Transverse colon (tissue), 4 donors: ENCODE measurements at regions not wholly inside any gene's neighbourhood (a gene's known extent, or its start where the extent isn't known, plus 50 kb on each side); places are given as distances from the start of the nearest gene placed in this dataset.

Experiments
- DNase-seq: peaks from one replicate; pipeline ENCODE4 v3.0.0-alpha.2; 2019
- H3K27ac ChIP-seq, 4 donors: fragments of 200-600 bp; sonication (generic); 2 replicates each; pipeline ENCODE4 v1.5.1; 2016 to 2018; ENCODE audit warnings: inconsistent platforms in 4 of 4
- H3K27me3 ChIP-seq: fragments of 200-600 bp; sonication (generic); 2 replicates; pipeline ENCODE4 v1.5.1; 2017; ENCODE audit warnings: inconsistent platforms
- H3K36me3 ChIP-seq, 4 donors: fragments of 200-600 bp; sonication (generic); 2 replicates each; pipeline ENCODE4 v1.5.1; 2017 to 2019; ENCODE audit warnings: inconsistent platforms in 4 of 4
- H3K4me1 ChIP-seq, 4 donors: fragments of 200-600 bp; sonication (generic); 2 replicates each; pipeline ENCODE4 v1.5.1; 2017 to 2020; ENCODE audit warnings: inconsistent platforms in 4 of 4
- H3K4me3 ChIP-seq, 4 donors: fragments of 200-600 bp; sonication (generic); 1 replicate in 1 of 4; 2 replicates in 3 of 4; pipeline versions ENCODE4 v1.5.1 to v1.6.1; 2017 to 2019; ENCODE audit warnings: inconsistent platforms in 4 of 4
- H3K9me3 ChIP-seq, 2 donors: fragments of 200-600 bp; sonication (generic); 2 replicates each; pipeline ENCODE4 v1.5.1; 2017 to 2019; ENCODE audit warnings: inconsistent platforms in 2 of 2
- CTCF ChIP-seq, 5 experiments: fragments of 200-600 bp in 3 of 5; fragments of 450-650 bp in 2 of 5; sonication (generic) in 3 of 5; IDR thresholded peaks; 1 replicate in 2 of 5; 2 replicates in 3 of 5; pipeline ENCODE4 v1.5.1; 2016 to 2017; ENCODE audit warnings: antibody characterized with exemption in 5 of 5, inconsistent platforms in 3 of 5, mild to moderate bottlenecking in 2 of 5, moderate library complexity in 1 of 5
- EP300 ChIP-seq: sonication (generic); formaldehyde crosslinking; IDR thresholded peaks from one replicate; pipeline ENCODE4 v1.6.1; 2017; ENCODE audit warnings: antibody characterized with exemption, low read depth
- POLR2A ChIP-seq: fragments of 450-650 bp; IDR thresholded peaks from one replicate; pipeline ENCODE4 v1.6.1; 2016; ENCODE audit warnings: antibody characterized with exemption, mild to moderate bottlenecking, moderate library complexity
- POLR2AphosphoS5 ChIP-seq, 3 donors: sonication (generic); formaldehyde crosslinking; IDR thresholded peaks; one replicate each; pipeline ENCODE4 v1.6.1; 2016; ENCODE audit warnings: antibody characterized with exemption in 3 of 3
- WGBS, 2 donors: methylation state at CpG; one replicate each; pipeline ENCODE4 v1.1.5; 2018; ENCODE audit warnings: low coverage in 1 of 2; 5-methylcytosine and 5-hydroxymethylcytosine counted together
- in situ Hi-C, 4 donors: fragments of 200-750 bp; cut with MboI; loops; one replicate each; pipeline versions ENCODE4 v1.15.0 to v1.15.1; 2017; ENCODE audit warnings: low sequenced_read_pairs in 3 of 4, low pct_ligation_motif_present in 1 of 4, low pct_unique_long_range_greater_than_20kb in 1 of 4
- intact Hi-C: fragments of 100-400 bp; cut with DNase I; formaldehyde crosslinking; loops from one replicate; pipeline ENCODE4 v1.15.1; 2023; ENCODE audit warnings: low total_unique reads

GRCh38 chr3:6099458-6100075 is 761.3 kb upstream of the GRM7 start:
- H3K36me3 ChIP-seq: no peaks in the 10 kb centered on the region
- WGBS, 2 donors: 70 to 77% methylated on average over 1 to 5 of the region's 5 CpGs
- no peak overlapping the region for H3K27ac ChIP-seq
- intact Hi-C loops (no loop called here), in situ Hi-C loops (no loop called here)
- no peak for TF ChIP-seq EP300
- no peak for TF ChIP-seq CTCF (IDR thresholded peaks at IDR 0.05)
- no peak for TF ChIP-seq POLR2AphosphoS5 (IDR thresholded peaks at IDR 0.05)
- TF ChIP-seq POLR2A: no peak
- H3K4me1 ChIP-seq: no peaks in the 10 kb centered on the region
- DNase-seq: no peak
- no peaks in the 10 kb centered on the region for H3K27me3 ChIP-seq
- no peaks in the 10 kb centered on the region for H3K9me3 ChIP-seq
- no peak overlapping the region for H3K4me3 ChIP-seq

GRCh38 chr3:6105187-6105586 is 755.7 kb upstream of the GRM7 start:
- H3K27ac ChIP-seq: no peak overlapping the region
- no peak for TF ChIP-seq POLR2A
- TF ChIP-seq CTCF (IDR thresholded peaks at IDR 0.05): no peak
- no peak for TF ChIP-seq POLR2AphosphoS5 (IDR thresholded peaks at IDR 0.05)
- no peak for TF ChIP-seq EP300
- no peak for DNase-seq
- intact Hi-C loops: no loop called here
- no peaks in the 10 kb centered on the region for H3K36me3 ChIP-seq
- no peak overlapping the region for H3K4me3 ChIP-seq
- H3K27me3 ChIP-seq: no peaks in the 10 kb centered on the region
- no peaks in the 10 kb centered on the region for H3K9me3 ChIP-seq
- in situ Hi-C loops: no loop called here
- H3K4me1 ChIP-seq: no peaks in the 10 kb centered on the region

- no peak for DNase-seq
- no peak overlapping the region for H3K4me3 ChIP-seq
- H3K27ac ChIP-seq: no peak overlapping the region
- 67 to 86% methylated on average over 7 of the region's 7 CpGs for WGBS, 2 donors
- intact Hi-C loops: no loop called here
- H3K27me3 ChIP-seq: no peaks in the 10 kb centered on the region
- TF ChIP-seq EP300 (no peak), CTCF (IDR thresholded peaks at IDR 0.05) (no peak), POLR2AphosphoS5 (IDR thresholded peaks at IDR 0.05) (no peak), POLR2A (no peak)
- H3K9me3 ChIP-seq: no peaks in the 10 kb centered on the region
- H3K36me3 ChIP-seq: no peaks in the 10 kb centered on the region
- in situ Hi-C loops: no loop called here
- no peaks in the 10 kb centered on the region for H3K4me1 ChIP-seq
Measured at GRCh38 chr3:6108957-6109356, 752.0 kb upstream of the GRM7 start.

- no peak overlapping the region for H3K4me3 ChIP-seq
- intact Hi-C loops: no loop called here
Measured at GRCh38 chr3:6110451-6110850, 750.5 kb upstream of the GRM7 start.

More at GRCh38 chr3:6110451-6110850, 750.5 kb upstream of the GRM7 start:
- no peaks in the 10 kb centered on the region for H3K4me1 ChIP-seq
- TF ChIP-seq POLR2A: no peak
- no peak for TF ChIP-seq POLR2AphosphoS5 (IDR thresholded peaks at IDR 0.05)
- no peak for TF ChIP-seq CTCF (IDR thresholded peaks at IDR 0.05)
- TF ChIP-seq EP300: no peak
- H3K36me3 ChIP-seq: no peaks in the 10 kb centered on the region
- H3K9me3 ChIP-seq: no peaks in the 10 kb centered on the region
- no peak overlapping the region for H3K27ac ChIP-seq
- no peaks in the 10 kb centered on the region for H3K27me3 ChIP-seq
- 64 to 67% methylated on average over 3 of the region's 3 CpGs for WGBS, 2 donors
- no peak for DNase-seq
- in situ Hi-C loops: no loop called here
